IMR-90 (cell line): ENCODE measurements at regions not wholly inside any gene's neighbourhood (a gene's known extent, or its start where the extent isn't known, plus 50 kb on each side); places are given as distances from the start of the nearest gene placed in this dataset.

Experiments used
- ATAC-seq: fragments of 200-7000 bp; cut with Tn5 transposase; 2 replicates; pipeline ENCODE4 v1.9.1; 2020; ENCODE audit warnings: low read depth, mild to moderate bottlenecking, moderate library complexity
- BruUV-seq: library from RNA; stranded (reverse); fragments of 400-500 nt; replicated peaks from 2 replicates; lab custom pipeline; 2021; lab: Mats Ljungman, UMichigan
- CTCF ChIA-PET: fragments of 300-600 bp; formaldehyde crosslinking; extraction: SDS; loops from one replicate; lab custom pipeline; 2021; ENCODE audit warnings: antibody characterized with exemption; lab: Yijun Ruan, JAX
- POLR2A ChIA-PET: fragments of 300-600 bp; sonication (Branson Sonifier 250); formaldehyde crosslinking; loops from one replicate; lab custom pipeline; 2022; ENCODE audit warnings: antibody characterized with exemption; ENCODE audit not compliant: unreplicated experiment; lab: Charles Lee
- DNase-seq: peaks from one replicate; pipeline ENCODE4 v3.0.0; 2013
- H2AFZ ChIP-seq: replicated peaks from 2 replicates; pipeline ENCODE3; 2013; ENCODE audit warnings: low read length, mild to moderate bottlenecking; ENCODE audit not compliant: poor library complexity
- H2AK5ac ChIP-seq: 2 replicates; pipeline ENCODE4 v1.6.1; 2013; ENCODE audit warnings: low read depth, low read length, inconsistent platforms
- H2AK9ac ChIP-seq: replicated peaks from 2 replicates; pipeline ENCODE3; 2013; ENCODE audit warnings: mild to moderate bottlenecking, low read depth, low read length, moderate library complexity; ENCODE audit not compliant: poor library complexity
- H2BK120ac ChIP-seq: 2 replicates; pipeline ENCODE4 v1.6.1; 2013; ENCODE audit warnings: low read depth, low read length, inconsistent platforms
- H2BK15ac ChIP-seq: 3 replicates; pipeline ENCODE4 v1.6.1; 2013; ENCODE audit warnings: low read depth, low read length, inconsistent platforms
- H2BK20ac ChIP-seq: 2 replicates; pipeline ENCODE4 v1.6.1; 2013; ENCODE audit warnings: low read depth, mild to moderate bottlenecking, inconsistent platforms, low read length, moderate library complexity
- H2BK5ac ChIP-seq: 2 replicates; pipeline ENCODE4 v1.6.1; 2013; ENCODE audit warnings: mild to moderate bottlenecking, low read depth, low read length, inconsistent platforms; ENCODE audit not compliant: poor library complexity, severe bottlenecking
- H3K14ac ChIP-seq: replicated peaks from 2 replicates; pipeline ENCODE4 v1.6.1; 2013; ENCODE audit warnings: low read depth, low read length, inconsistent platforms
- H3K18ac ChIP-seq: 2 replicates; pipeline ENCODE4 v1.6.1; 2013; ENCODE audit warnings: low read depth, low read length, control low read depth
- H3K23ac ChIP-seq: 2 replicates; pipeline ENCODE4 v1.6.1; 2013; ENCODE audit warnings: low read depth, low read length, inconsistent platforms
- H3K27ac ChIP-seq: 2 replicates; pipeline ENCODE4 v1.5.1; 2013; ENCODE audit warnings: mild to moderate bottlenecking, control low read depth, low read length; ENCODE audit not compliant: insufficient read depth
- H3K27me3 ChIP-seq: 2 replicates; pipeline ENCODE4 v1.6.1; 2013; ENCODE audit warnings: low read length; ENCODE audit not compliant: control insufficient read depth, insufficient read depth
- H3K36me3 ChIP-seq: 2 replicates; pipeline ENCODE4 v1.6.1; 2013; ENCODE audit warnings: low read length, mixed read lengths; ENCODE audit not compliant: control insufficient read depth, insufficient read depth
- H3K4ac ChIP-seq: 2 replicates; pipeline ENCODE4 v1.6.1; 2013; ENCODE audit warnings: low read depth, low read length, inconsistent platforms
- H3K4me1 ChIP-seq: 2 replicates; pipeline ENCODE4 v1.6.1; 2013; ENCODE audit warnings: low read length, mixed read lengths; ENCODE audit not compliant: control insufficient read depth, insufficient read depth
- H3K4me2 ChIP-seq: 2 replicates; pipeline ENCODE4 v1.6.1; 2013; ENCODE audit warnings: low read depth, mild to moderate bottlenecking, control low read depth, low read length, moderate library complexity
- H3K4me3 ChIP-seq: 2 replicates; pipeline ENCODE4 v1.5.1; 2013; ENCODE audit warnings: low read depth, mild to moderate bottlenecking, control low read depth, low read length, moderate library complexity; ENCODE audit not compliant: insufficient read depth
- H3K56ac ChIP-seq: 2 replicates; pipeline ENCODE4 v1.6.1; 2013; ENCODE audit warnings: low read length, inconsistent platforms; ENCODE audit not compliant: insufficient read depth; ENCODE audit errors: extremely low read depth
- H3K79me1 ChIP-seq, 2 experiments: 2 replicates each; pipeline ENCODE4 v1.6.1; 2013; ENCODE audit warnings: low read length in 2 of 2, inconsistent platforms in 1 of 2, low read depth in 1 of 2
- H3K9ac ChIP-seq: 2 replicates; pipeline ENCODE4 v1.6.1; 2013; ENCODE audit warnings: low read depth, low read length, control low read depth
- H3K9me1 ChIP-seq: 2 replicates; pipeline ENCODE4 v1.6.1; 2013; ENCODE audit warnings: low read length, inconsistent platforms; ENCODE audit not compliant: insufficient read depth
- H3K9me3 ChIP-seq: 2 replicates; pipeline ENCODE4 v1.6.1; 2013; ENCODE audit warnings: low read length; ENCODE audit not compliant: control insufficient read depth, insufficient read depth
- H4K20me1 ChIP-seq: 2 replicates; pipeline ENCODE4 v1.6.1; 2013; ENCODE audit warnings: low read length, inconsistent platforms; ENCODE audit not compliant: insufficient read depth
- H4K5ac ChIP-seq: 2 replicates; pipeline ENCODE4 v1.6.1; 2013; ENCODE audit warnings: mild to moderate bottlenecking, low read depth, low read length, control low read depth
- H4K8ac ChIP-seq, 2 experiments: 2 replicates each; pipeline ENCODE4 v1.6.1; 2013; ENCODE audit warnings: low read depth in 2 of 2, low read length in 2 of 2, control low read depth in 1 of 2, inconsistent platforms in 1 of 2
- H4K91ac ChIP-seq: 2 replicates; pipeline ENCODE4 v1.6.1; 2013; ENCODE audit warnings: low read depth, low read length, inconsistent platforms; ENCODE audit not compliant: insufficient read depth
- BHLHE40 ChIP-seq: fragments of 150-350 bp; IDR thresholded peaks from 2 replicates; pipeline ENCODE4 v1.6.1; 2016; ENCODE audit warnings: mild to moderate bottlenecking, low read depth, low read length
- FOS ChIP-seq: fragments of 150-350 bp; IDR thresholded peaks from 2 replicates; pipeline ENCODE4 v1.6.1; 2016; ENCODE audit warnings: low read depth, low read length
- MXI1 ChIP-seq: IDR thresholded peaks from 2 replicates; pipeline ENCODE4 v1.6.1; 2012; ENCODE audit warnings: low read depth, mild to moderate bottlenecking, low read length, moderate library complexity, borderline replicate concordance
- RCOR1 ChIP-seq: IDR thresholded peaks from 2 replicates; pipeline ENCODE4 v1.6.1; 2012; ENCODE audit warnings: mild to moderate bottlenecking, low read length, improper control_type of control experiment; ENCODE audit not compliant: insufficient replicate concordance
- RFX5 ChIP-seq: IDR thresholded peaks from 2 replicates; pipeline ENCODE4 v1.8.0; 2012; ENCODE audit warnings: low read depth, mild to moderate bottlenecking, low read length, moderate library complexity
- SMC3 ChIP-seq: fragments of 150-350 bp; IDR thresholded peaks from 2 replicates; pipeline ENCODE4 v1.6.1; 2016; ENCODE audit warnings: low read depth, mild to moderate bottlenecking, antibody characterized with exemption, low read length, moderate library complexity
- WGBS, 2 experiments: methylation state at CpG; one replicate each; pipeline versions ENCODE4 v1.1.5 to v1.1.7; 2013; ENCODE audit warnings: missing lambda C conversion rate in 2 of 2; ENCODE audit not compliant: insufficient read length in 1 of 2; ENCODE audit errors: extremely low coverage in 2 of 2; 5-methylcytosine and 5-hydroxymethylcytosine counted together
- dilution Hi-C: fragments of 300-500 bp; cut with HindIII; formaldehyde crosslinking; loops from one replicate; pipeline ENCODE4 v1.14.3; 2018; ENCODE audit warnings: low sequenced_read_pairs; ENCODE audit not compliant: unreplicated experiment
- in situ Hi-C: fragments of 300-500 bp; cut with MboI; formaldehyde crosslinking; loops from 3 replicates; pipeline ENCODE4 v1.14.3; 2019; ENCODE audit warnings: low sequenced_read_pairs, inconsistent platforms, mixed read lengths
- intact Hi-C: fragments of 100-400 bp; cut with micrococcal nuclease; formaldehyde crosslinking; loops from 2 replicates; pipeline ENCODE4 v1.10.0; 2022
- TF ChIP-seq, protein P1 (sequence below): conservative IDR thresholded peaks from 2 replicates; pipeline ENCODE4 v1.5.1; 2012; ENCODE audit warnings: mild to moderate bottlenecking, low read depth, low read length, improper control_type of control experiment
- TF ChIP-seq, protein P2 (sequence below): fragments of 150-350 bp; IDR thresholded peaks from 2 replicates; pipeline ENCODE4 v1.6.1; 2016; ENCODE audit warnings: low read depth, mild to moderate bottlenecking, low read length, moderate library complexity, borderline replicate concordance

DNA sequence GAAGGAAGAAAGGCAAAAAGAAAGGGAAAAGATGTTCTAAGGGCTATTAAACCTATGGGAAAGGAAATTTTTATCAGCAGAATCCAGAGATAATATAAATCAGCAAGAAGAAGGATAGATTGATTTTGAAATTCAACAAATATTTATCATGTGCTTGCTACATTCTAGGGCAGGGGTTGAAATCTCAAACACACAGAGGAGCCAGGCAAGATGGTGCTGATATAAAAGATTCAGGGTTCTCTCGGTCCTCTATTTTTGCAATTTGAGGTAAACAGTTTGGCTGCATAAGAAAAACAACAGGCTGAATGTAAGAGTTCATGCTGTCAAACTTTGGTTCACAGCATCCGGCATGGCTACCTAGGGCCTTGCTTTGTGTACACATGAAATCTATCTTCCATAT lies 109.6 kb upstream of the BMP2 start:
- H2BK5ac ChIP-seq, result no peak overlapping the region
- H2AK9ac ChIP-seq, result no peak overlapping the region
- H2AK5ac ChIP-seq, result no peak overlapping the region
- H3K56ac ChIP-seq, result no peak overlapping the region
- POLR2A ChIA-PET, result interaction anchor here (0.6 kb wide), 1 partner anchor 92 kb away, joined by 4 read pairs; no protein-coding TSS in a partner anchor
- no peak overlapping the region for H2BK120ac ChIP-seq
- H2BK20ac ChIP-seq, result no peak overlapping the region
- H3K14ac ChIP-seq, result no peak overlapping the region
- H4K5ac ChIP-seq, result no peak overlapping the region
- H4K8ac ChIP-seq, result no peak overlapping the region
- CTCF ChIA-PET, result interaction anchor here (0.6 kb wide), 1 partner anchor 11 kb away, joined by 3 read pairs; no protein-coding TSS in a partner anchor
- H3K9me1 ChIP-seq, result no peaks in the 10 kb centered on the region
- H2AFZ ChIP-seq, result no peak overlapping the region
- no peak overlapping the region for H3K4me3 ChIP-seq
- H2BK15ac ChIP-seq, result no peak overlapping the region
- dilution Hi-C loops (no loop called here), in situ Hi-C loops (no loop called here), intact Hi-C loops (no loop called here)
- no peak overlapping the region for H3K27ac ChIP-seq
- H3K23ac ChIP-seq, result no peak overlapping the region
- no CpG with 5 or more reads among the region's 2 CpGs for WGBS, 2 experiments
- no peak overlapping the region for H3K18ac ChIP-seq
- peaks cover 1% of the 10 kb centered on the region; the same call in 1 of the 2 replicates for H3K27me3 ChIP-seq
- no TSS peak for BruUV-seq
- H3K4me2 ChIP-seq, result no peak overlapping the region
- peaks cover 1% of the 10 kb centered on the region; the same call in 1 of the 2 replicates for H3K9me3 ChIP-seq
- H4K20me1 ChIP-seq, result no peaks in the 10 kb centered on the region
- no peak overlapping the region for H3K9ac ChIP-seq
- H3K4ac ChIP-seq, result no peak overlapping the region
- ATAC-seq (no peak), DNase-seq (no peak)
- no peak overlapping the region for H4K91ac ChIP-seq
- 0 out of 2 replicates have a peak, but pooled peaks cover 3% of the 10 kb centered on the region for H3K4me1 ChIP-seq
- H3K79me1 ChIP-seq, result no peaks in the 10 kb centered on the region
- no peaks in the 10 kb centered on the region for H3K36me3 ChIP-seq
- TF ChIP-seq, protein P1, sequence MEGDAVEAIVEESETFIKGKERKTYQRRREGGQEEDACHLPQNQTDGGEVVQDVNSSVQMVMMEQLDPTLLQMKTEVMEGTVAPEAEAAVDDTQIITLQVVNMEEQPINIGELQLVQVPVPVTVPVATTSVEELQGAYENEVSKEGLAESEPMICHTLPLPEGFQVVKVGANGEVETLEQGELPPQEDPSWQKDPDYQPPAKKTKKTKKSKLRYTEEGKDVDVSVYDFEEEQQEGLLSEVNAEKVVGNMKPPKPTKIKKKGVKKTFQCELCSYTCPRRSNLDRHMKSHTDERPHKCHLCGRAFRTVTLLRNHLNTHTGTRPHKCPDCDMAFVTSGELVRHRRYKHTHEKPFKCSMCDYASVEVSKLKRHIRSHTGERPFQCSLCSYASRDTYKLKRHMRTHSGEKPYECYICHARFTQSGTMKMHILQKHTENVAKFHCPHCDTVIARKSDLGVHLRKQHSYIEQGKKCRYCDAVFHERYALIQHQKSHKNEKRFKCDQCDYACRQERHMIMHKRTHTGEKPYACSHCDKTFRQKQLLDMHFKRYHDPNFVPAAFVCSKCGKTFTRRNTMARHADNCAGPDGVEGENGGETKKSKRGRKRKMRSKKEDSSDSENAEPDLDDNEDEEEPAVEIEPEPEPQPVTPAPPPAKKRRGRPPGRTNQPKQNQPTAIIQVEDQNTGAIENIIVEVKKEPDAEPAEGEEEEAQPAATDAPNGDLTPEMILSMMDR, result no peak
- TF ChIP-seq RCOR1, result no peak
- TF ChIP-seq FOS, result no peak
- no peak for TF ChIP-seq BHLHE40
- TF ChIP-seq SMC3, result no peak
- TF ChIP-seq MXI1, result no peak
- TF ChIP-seq, protein P2, sequence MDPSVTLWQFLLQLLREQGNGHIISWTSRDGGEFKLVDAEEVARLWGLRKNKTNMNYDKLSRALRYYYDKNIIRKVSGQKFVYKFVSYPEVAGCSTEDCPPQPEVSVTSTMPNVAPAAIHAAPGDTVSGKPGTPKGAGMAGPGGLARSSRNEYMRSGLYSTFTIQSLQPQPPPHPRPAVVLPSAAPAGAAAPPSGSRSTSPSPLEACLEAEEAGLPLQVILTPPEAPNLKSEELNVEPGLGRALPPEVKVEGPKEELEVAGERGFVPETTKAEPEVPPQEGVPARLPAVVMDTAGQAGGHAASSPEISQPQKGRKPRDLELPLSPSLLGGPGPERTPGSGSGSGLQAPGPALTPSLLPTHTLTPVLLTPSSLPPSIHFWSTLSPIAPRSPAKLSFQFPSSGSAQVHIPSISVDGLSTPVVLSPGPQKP, result no peak
- no peak for TF ChIP-seq RFX5
